ENCODE measurements at regions not wholly inside any gene's neighbourhood (a gene's known extent, or its start where the extent isn't known, plus 50 kb on each side); places are given as distances from the start of the nearest gene placed in this dataset.

DNA sequence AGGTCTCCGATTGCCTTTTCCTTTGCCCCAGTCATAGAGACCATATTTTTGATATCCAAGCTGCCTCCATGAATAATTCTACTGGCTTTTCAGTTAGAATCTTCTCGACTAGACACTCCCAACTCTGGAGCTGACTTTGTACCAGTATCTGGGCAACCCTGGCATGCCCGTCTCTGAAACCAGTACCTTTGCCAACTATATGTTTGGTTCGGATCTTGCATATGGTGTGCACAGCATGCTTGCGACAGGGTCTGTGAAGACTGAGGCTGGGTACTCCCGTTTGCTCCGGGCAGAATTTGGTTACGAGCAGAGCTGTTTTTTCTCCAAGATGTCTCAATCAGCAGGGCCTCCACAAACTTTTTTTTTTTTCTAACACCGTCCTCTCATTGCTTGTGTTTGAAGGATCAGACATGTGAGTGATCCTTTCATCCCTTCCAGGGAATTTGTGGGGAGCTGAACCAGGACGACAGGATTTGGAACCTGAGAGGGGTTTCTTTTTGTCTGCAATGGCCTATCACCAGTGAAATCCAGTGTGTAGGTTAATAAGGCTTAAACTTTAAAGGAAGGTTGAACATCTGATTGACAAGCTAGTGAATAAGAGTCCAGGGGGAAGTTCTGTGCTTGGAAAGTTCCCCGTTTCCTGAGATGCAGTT is 322.3 kb downstream of the MYCN start:
- no peak overlapping the region for H3K9ac ChIP-seq (ENCODE audit: low read depth, low read length)
- no TSS peak for BruUV-seq (replicated peaks)
- no peak overlapping the region for H2BK20ac ChIP-seq (ENCODE audit: low read depth, low read length)
- no peak overlapping the region for H4K91ac ChIP-seq (ENCODE audit: insufficient read depth, low read depth, low read length)
- H2AK5ac ChIP-seq (ENCODE audit: low read depth, low read length): no peak overlapping the region
- H2BK5ac ChIP-seq (ENCODE audit: low read depth, low read length, poor library complexity, severe bottlenecking): no peak overlapping the region
- no peak overlapping the region for H3K14ac ChIP-seq (replicated peaks; ENCODE audit: low read depth, low read length)
- no peaks in the 10 kb centered on the region for H3K4me1 ChIP-seq (ENCODE audit: control insufficient read depth, insufficient read depth, low read length)
- no peak overlapping the region for H3K56ac ChIP-seq (ENCODE audit: extremely low read depth, insufficient read depth, low read length)
- H4K20me1 ChIP-seq (ENCODE audit: insufficient read depth, low read length): no peaks in the 10 kb centered on the region
- ChIA-PET POLR2A (ENCODE audit: unreplicated experiment) (interaction anchor here (0.5 kb wide), 1 partner anchor 37 kb away, joined by 3 read pairs; no protein-coding TSS in a partner anchor), CTCF (no interaction called here)
- no peaks in the 10 kb centered on the region for H3K36me3 ChIP-seq (ENCODE audit: control insufficient read depth, insufficient read depth, low read length)
- no peaks in the 10 kb centered on the region for H3K9me1 ChIP-seq (ENCODE audit: insufficient read depth, low read length)
- H3K27ac ChIP-seq (ENCODE audit: insufficient read depth, low read length): no peak overlapping the region
- H2AFZ ChIP-seq (replicated peaks; ENCODE audit: low read length, poor library complexity): no peak overlapping the region
- H3K18ac ChIP-seq (ENCODE audit: low read depth, low read length): no peak overlapping the region
- H3K4me2 ChIP-seq (ENCODE audit: low read depth, low read length): no peak overlapping the region
- no peaks in the 10 kb centered on the region for H3K27me3 ChIP-seq (ENCODE audit: control insufficient read depth, insufficient read depth, low read length)
- no peak overlapping the region for H2BK15ac ChIP-seq (ENCODE audit: low read depth, low read length)
- no peak overlapping the region for H4K8ac ChIP-seq (ENCODE audit: low read depth in 2 of 2, low read length in 2 of 2)
- H3K4ac ChIP-seq (ENCODE audit: low read depth, low read length): no peak overlapping the region
- no peak overlapping the region for H2AK9ac ChIP-seq (replicated peaks; ENCODE audit: low read depth, low read length, poor library complexity)
- H3K23ac ChIP-seq (ENCODE audit: low read depth, low read length): no peak overlapping the region
- H2BK120ac ChIP-seq (ENCODE audit: low read depth, low read length): no peak overlapping the region
- no peak overlapping the region for H3K4me3 ChIP-seq (ENCODE audit: insufficient read depth, low read depth, low read length)
- dilution Hi-C loops (cut with HindIII; ENCODE audit: low sequenced_read_pairs, unreplicated experiment) (no loop called here), intact Hi-C loops (cut with micrococcal nuclease) (no loop called here), in situ Hi-C loops (cut with MboI; ENCODE audit: low sequenced_read_pairs) (no loop called here)
- WGBS, 2 experiments (ENCODE audit: extremely low coverage in 2 of 2, insufficient read length in 1 of 2): 53% methylated on average over 3 of the region's 11 CpGs; no CpG with 5 or more reads in 1 of the 2 experiments
- no peak for TF ChIP-seq RAD21 (IDR thresholded peaks at IDR 0.05; ENCODE audit: low read length)
- no peak for TF ChIP-seq NFE2L2 (IDR thresholded peaks at IDR 0.05; ENCODE audit: low read depth, low read length)
- TF ChIP-seq MAFK (IDR thresholded peaks at IDR 0.05; ENCODE audit: low read depth, low read length): no peak
- no peak for TF ChIP-seq MAZ (IDR thresholded peaks at IDR 0.05; ENCODE audit: borderline replicate concordance, low read depth, low read length)
- TF ChIP-seq, protein P1, sequence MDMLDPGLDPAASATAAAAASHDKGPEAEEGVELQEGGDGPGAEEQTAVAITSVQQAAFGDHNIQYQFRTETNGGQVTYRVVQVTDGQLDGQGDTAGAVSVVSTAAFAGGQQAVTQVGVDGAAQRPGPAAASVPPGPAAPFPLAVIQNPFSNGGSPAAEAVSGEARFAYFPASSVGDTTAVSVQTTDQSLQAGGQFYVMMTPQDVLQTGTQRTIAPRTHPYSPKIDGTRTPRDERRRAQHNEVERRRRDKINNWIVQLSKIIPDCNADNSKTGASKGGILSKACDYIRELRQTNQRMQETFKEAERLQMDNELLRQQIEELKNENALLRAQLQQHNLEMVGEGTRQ (IDR thresholded peaks at IDR 0.05; ENCODE audit: low read depth, low read length): no peak
- no peak for TF ChIP-seq RFX5 (IDR thresholded peaks at IDR 0.05; ENCODE audit: low read depth, low read length)
- TF ChIP-seq MXI1 (IDR thresholded peaks at IDR 0.05; ENCODE audit: borderline replicate concordance, low read depth, low read length): no peak
- TF ChIP-seq FOS (IDR thresholded peaks at IDR 0.05; ENCODE audit: low read depth, low read length): no peak
- H4K5ac ChIP-seq (ENCODE audit: low read depth, low read length): no peak overlapping the region
- no peak for DNase-seq
- no peaks in the 10 kb centered on the region for H3K79me1 ChIP-seq (ENCODE audit: low read depth in 1 of 2, low read length in 2 of 2)
- H3K9me3 ChIP-seq (ENCODE audit: control insufficient read depth, insufficient read depth, low read length): peaks cover 30% of the 10 kb centered on the region
- ATAC-seq (ENCODE audit: low read depth): no peak

Measured in IMR-90 (cell line).